ENCODE measurements at regions not wholly inside any gene's neighbourhood (a gene's known extent, or its start where the extent isn't known, plus 50 kb on each side); places are given as distances from the start of the nearest gene placed in this dataset.

DNA sequence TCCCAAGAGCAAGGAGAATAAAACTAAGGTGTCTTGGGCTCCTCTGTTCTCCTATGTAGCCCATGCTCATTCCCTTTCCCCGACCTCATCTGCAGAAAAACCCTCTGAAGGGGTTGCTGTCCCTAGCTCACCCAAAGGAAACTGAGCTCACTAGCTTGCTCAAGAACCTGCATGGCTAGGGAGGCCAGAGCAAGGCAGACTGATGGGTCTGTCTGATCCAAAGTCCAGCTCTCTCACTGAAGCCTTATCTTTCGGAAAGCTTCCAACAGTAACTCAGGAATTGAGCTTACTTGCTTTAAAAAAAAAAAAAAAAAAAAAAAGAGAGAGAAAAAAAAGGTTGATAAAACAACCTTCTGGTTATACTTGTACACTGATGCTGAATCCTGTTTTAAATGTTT, 141.4 kb upstream of the TOPAZ1 start:
- Histone ChIP-seq H3K36me3 (ENCODE audit: control insufficient read depth, insufficient read depth, low read length) (no peaks in the 10 kb centered on the region), H3K27me3 (ENCODE audit: control insufficient read depth, insufficient read depth, low read length) (peaks cover 2% of the 10 kb centered on the region; the same call in 1 of the 2 replicates), H3K27ac (ENCODE audit: low read length) (no peak overlapping the region), H3K4me1 (ENCODE audit: control insufficient read depth, insufficient read depth, low read length) (no peaks in the 10 kb centered on the region), H3K9me3 (ENCODE audit: control insufficient read depth, insufficient read depth, low read depth, low read length) (no peaks in the 10 kb centered on the region), H3K4me3 (ENCODE audit: low read depth in 2 of 2, low read length in 2 of 2) (no peak overlapping the region)
- ChIA-PET CTCF (no interaction called here), POLR2A (no interaction called here)
- TF ChIP-seq SIN3A (IDR thresholded peaks at IDR 0.05; ENCODE audit: borderline replicate concordance, insufficient read depth, low read depth, low read length) = no peak
- no peak for TF ChIP-seq TCF7L2 (IDR thresholded peaks at IDR 0.05; ENCODE audit: low read depth, low read length)
- no peak for TF ChIP-seq POLR2AphosphoS5 (IDR thresholded peaks at IDR 0.05; ENCODE audit: low read depth, low read length)
- TF ChIP-seq, protein P1, sequence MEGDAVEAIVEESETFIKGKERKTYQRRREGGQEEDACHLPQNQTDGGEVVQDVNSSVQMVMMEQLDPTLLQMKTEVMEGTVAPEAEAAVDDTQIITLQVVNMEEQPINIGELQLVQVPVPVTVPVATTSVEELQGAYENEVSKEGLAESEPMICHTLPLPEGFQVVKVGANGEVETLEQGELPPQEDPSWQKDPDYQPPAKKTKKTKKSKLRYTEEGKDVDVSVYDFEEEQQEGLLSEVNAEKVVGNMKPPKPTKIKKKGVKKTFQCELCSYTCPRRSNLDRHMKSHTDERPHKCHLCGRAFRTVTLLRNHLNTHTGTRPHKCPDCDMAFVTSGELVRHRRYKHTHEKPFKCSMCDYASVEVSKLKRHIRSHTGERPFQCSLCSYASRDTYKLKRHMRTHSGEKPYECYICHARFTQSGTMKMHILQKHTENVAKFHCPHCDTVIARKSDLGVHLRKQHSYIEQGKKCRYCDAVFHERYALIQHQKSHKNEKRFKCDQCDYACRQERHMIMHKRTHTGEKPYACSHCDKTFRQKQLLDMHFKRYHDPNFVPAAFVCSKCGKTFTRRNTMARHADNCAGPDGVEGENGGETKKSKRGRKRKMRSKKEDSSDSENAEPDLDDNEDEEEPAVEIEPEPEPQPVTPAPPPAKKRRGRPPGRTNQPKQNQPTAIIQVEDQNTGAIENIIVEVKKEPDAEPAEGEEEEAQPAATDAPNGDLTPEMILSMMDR (IDR thresholded peaks at IDR 0.05) = no peak
- TF ChIP-seq, protein P2, sequence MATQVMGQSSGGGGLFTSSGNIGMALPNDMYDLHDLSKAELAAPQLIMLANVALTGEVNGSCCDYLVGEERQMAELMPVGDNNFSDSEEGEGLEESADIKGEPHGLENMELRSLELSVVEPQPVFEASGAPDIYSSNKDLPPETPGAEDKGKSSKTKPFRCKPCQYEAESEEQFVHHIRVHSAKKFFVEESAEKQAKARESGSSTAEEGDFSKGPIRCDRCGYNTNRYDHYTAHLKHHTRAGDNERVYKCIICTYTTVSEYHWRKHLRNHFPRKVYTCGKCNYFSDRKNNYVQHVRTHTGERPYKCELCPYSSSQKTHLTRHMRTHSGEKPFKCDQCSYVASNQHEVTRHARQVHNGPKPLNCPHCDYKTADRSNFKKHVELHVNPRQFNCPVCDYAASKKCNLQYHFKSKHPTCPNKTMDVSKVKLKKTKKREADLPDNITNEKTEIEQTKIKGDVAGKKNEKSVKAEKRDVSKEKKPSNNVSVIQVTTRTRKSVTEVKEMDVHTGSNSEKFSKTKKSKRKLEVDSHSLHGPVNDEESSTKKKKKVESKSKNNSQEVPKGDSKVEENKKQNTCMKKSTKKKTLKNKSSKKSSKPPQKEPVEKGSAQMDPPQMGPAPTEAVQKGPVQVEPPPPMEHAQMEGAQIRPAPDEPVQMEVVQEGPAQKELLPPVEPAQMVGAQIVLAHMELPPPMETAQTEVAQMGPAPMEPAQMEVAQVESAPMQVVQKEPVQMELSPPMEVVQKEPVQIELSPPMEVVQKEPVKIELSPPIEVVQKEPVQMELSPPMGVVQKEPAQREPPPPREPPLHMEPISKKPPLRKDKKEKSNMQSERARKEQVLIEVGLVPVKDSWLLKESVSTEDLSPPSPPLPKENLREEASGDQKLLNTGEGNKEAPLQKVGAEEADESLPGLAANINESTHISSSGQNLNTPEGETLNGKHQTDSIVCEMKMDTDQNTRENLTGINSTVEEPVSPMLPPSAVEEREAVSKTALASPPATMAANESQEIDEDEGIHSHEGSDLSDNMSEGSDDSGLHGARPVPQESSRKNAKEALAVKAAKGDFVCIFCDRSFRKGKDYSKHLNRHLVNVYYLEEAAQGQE (IDR thresholded peaks at IDR 0.05; ENCODE audit: insufficient read depth in 1 of 2, low read depth in 2 of 2, low read length in 1 of 2) = no peak
- ATAC-seq (no peak), DNase-seq (ENCODE audit: low read depth, low spot score) (no peak)
- in situ Hi-C loops (cut with HindIII; ENCODE audit: low pct_unique_long_range_greater_than_20kb, low sequenced_read_pairs) (no loop called here), intact Hi-C loops (cut with micrococcal nuclease; ENCODE audit: unreplicated experiment) (no loop called here)
- no TSS peak for BruUV-seq (replicated peaks)

DNA sequence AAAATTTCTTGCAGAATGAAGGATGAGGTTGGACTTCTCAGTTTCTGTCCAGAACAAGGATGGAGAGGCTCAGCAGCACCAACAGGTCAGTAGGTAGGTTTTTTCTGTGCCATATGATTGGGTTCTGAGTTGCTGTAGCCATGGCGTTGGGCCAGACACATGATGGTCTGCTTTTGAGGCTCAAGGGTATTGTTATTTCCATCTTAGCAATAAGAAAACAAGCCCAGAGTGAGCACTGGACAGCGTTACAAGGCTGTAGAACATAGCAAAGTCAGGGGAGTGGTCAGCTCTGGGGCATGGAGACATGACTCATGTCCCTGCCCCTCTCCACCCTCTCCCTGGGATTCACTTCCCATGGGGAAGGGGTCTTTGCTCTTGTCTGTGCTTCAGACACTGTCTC, 137.6 kb upstream of the TOPAZ1 start:
- CTCF ChIA-PET = no interaction called here

DNA sequence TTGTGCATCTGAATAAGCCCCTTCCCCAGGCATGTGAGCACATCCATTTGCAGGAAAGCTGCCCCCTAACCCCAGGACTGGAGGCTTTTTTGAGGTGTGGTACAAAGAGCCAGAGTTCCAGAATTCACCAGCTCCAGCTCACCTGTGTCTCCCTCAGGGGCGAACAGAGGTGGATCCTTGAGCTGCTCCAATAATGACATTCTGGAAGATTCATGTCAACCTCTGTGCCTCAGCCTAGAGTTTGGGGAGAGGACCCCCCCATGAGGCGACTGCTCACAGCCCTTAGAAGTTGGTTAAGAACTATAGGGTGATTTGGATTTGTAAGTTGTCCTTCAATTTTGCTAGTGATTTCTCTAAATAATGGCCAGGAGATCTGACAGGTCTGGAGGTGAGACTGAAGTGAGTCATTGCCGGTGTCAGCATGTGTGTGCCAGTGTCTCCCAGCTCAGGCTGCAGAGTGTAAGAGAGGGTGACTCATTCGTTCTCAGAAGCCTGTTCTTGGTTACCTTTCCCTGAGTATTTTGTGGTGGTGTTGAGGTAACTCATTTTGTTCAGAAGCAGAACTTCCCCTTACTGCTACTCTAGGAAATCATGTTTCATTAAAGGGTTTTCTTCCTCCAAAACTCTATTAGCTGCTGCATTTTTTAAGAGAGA, 136.9 kb upstream of the TOPAZ1 start:
- CTCF ChIA-PET = no interaction called here
- intact Hi-C loops (cut with micrococcal nuclease; ENCODE audit: unreplicated experiment) = no loop called here
- in situ Hi-C loops (cut with HindIII; ENCODE audit: low pct_unique_long_range_greater_than_20kb, low sequenced_read_pairs) = no loop called here

More for the DNA sequence above, 137.6 kb upstream of the TOPAZ1 start:
- in situ Hi-C loops (cut with HindIII; ENCODE audit: low pct_unique_long_range_greater_than_20kb, low sequenced_read_pairs) (no loop called here), intact Hi-C loops (cut with micrococcal nuclease; ENCODE audit: unreplicated experiment) (no loop called here)
- DNase-seq (ENCODE audit: low read depth, low spot score) = no peak
- Histone ChIP-seq H3K27ac (ENCODE audit: low read length) (no peak overlapping the region), H3K4me3 (ENCODE audit: low read depth in 2 of 2, low read length in 2 of 2) (no peak overlapping the region), H3K27me3 (ENCODE audit: control insufficient read depth, insufficient read depth, low read length) (peaks cover 2% of the 10 kb centered on the region; the same call in 1 of the 2 replicates), H3K36me3 (ENCODE audit: control insufficient read depth, insufficient read depth, low read length) (no peaks in the 10 kb centered on the region), H3K4me1 (ENCODE audit: control insufficient read depth, insufficient read depth, low read length) (no peaks in the 10 kb centered on the region), H3K9me3 (ENCODE audit: control insufficient read depth, insufficient read depth, low read depth, low read length) (no peaks in the 10 kb centered on the region)
- no TSS peak for BruUV-seq (replicated peaks)
- no peak for TF ChIP-seq TCF7L2 (IDR thresholded peaks at IDR 0.05; ENCODE audit: low read depth, low read length)
- TF ChIP-seq POLR2AphosphoS5 (IDR thresholded peaks at IDR 0.05; ENCODE audit: low read depth, low read length) = no peak
- POLR2A ChIA-PET = no interaction called here
- ATAC-seq = no peak

More for the DNA sequence above, 136.9 kb upstream of the TOPAZ1 start:
- BruUV-seq (replicated peaks) = no TSS peak
- POLR2A ChIA-PET = no interaction called here
- Histone ChIP-seq H3K27me3 (ENCODE audit: control insufficient read depth, insufficient read depth, low read length) (peaks cover 2% of the 10 kb centered on the region; the same call in 1 of the 2 replicates), H3K36me3 (ENCODE audit: control insufficient read depth, insufficient read depth, low read length) (no peaks in the 10 kb centered on the region), H3K27ac (ENCODE audit: low read length) (no peak overlapping the region), H3K9me3 (ENCODE audit: control insufficient read depth, insufficient read depth, low read depth, low read length) (no peaks in the 10 kb centered on the region), H3K4me1 (ENCODE audit: control insufficient read depth, insufficient read depth, low read length) (no peaks in the 10 kb centered on the region), H3K4me3 (ENCODE audit: low read depth in 2 of 2, low read length in 2 of 2) (no peak overlapping the region)
- DNase-seq (ENCODE audit: low read depth, low spot score) (peak; percentile 15), ATAC-seq (no peak)
- TF ChIP-seq, protein P2 (IDR thresholded peaks at IDR 0.05; ENCODE audit: insufficient read depth in 1 of 2, low read depth in 2 of 2, low read length in 1 of 2) = no peak
- TF ChIP-seq, protein P1 (IDR thresholded peaks at IDR 0.05) = no peak

All from Panc1 (cell line).